IMR-90 (cell line): ENCODE measurements at regions not wholly inside any gene's neighbourhood (a gene's known extent, or its start where the extent isn't known, plus 50 kb on each side); places are given as distances from the start of the nearest gene placed in this dataset.

Experiments
- ATAC-seq: fragments of 200-7000 bp; cut with Tn5 transposase; 2 replicates; pipeline ENCODE4 v1.9.1; 2020; ENCODE audit warnings: low read depth, mild to moderate bottlenecking, moderate library complexity
- BruUV-seq: library from RNA; stranded (reverse); fragments of 400-500 nt; replicated peaks from 2 replicates; lab custom pipeline; 2021; lab: Mats Ljungman, UMichigan
- CTCF ChIA-PET: fragments of 300-600 bp; formaldehyde crosslinking; extraction: SDS; loops from one replicate; lab custom pipeline; 2021; ENCODE audit warnings: antibody characterized with exemption; lab: Yijun Ruan, JAX
- POLR2A ChIA-PET: fragments of 300-600 bp; sonication (Branson Sonifier 250); formaldehyde crosslinking; loops from one replicate; lab custom pipeline; 2022; ENCODE audit warnings: antibody characterized with exemption; ENCODE audit not compliant: unreplicated experiment; lab: Charles Lee
- DNase-seq: peaks from one replicate; pipeline ENCODE4 v3.0.0; 2013
- H2AFZ ChIP-seq: replicated peaks from 2 replicates; pipeline ENCODE3; 2013; ENCODE audit warnings: low read length, mild to moderate bottlenecking; ENCODE audit not compliant: poor library complexity
- H2AK5ac ChIP-seq: 2 replicates; pipeline ENCODE4 v1.6.1; 2013; ENCODE audit warnings: low read depth, low read length, inconsistent platforms
- H2AK9ac ChIP-seq: replicated peaks from 2 replicates; pipeline ENCODE3; 2013; ENCODE audit warnings: mild to moderate bottlenecking, low read depth, low read length, moderate library complexity; ENCODE audit not compliant: poor library complexity
- H2BK120ac ChIP-seq: 2 replicates; pipeline ENCODE4 v1.6.1; 2013; ENCODE audit warnings: low read depth, low read length, inconsistent platforms
- H2BK15ac ChIP-seq: 3 replicates; pipeline ENCODE4 v1.6.1; 2013; ENCODE audit warnings: low read depth, low read length, inconsistent platforms
- H2BK20ac ChIP-seq: 2 replicates; pipeline ENCODE4 v1.6.1; 2013; ENCODE audit warnings: low read depth, mild to moderate bottlenecking, inconsistent platforms, low read length, moderate library complexity
- H2BK5ac ChIP-seq: 2 replicates; pipeline ENCODE4 v1.6.1; 2013; ENCODE audit warnings: mild to moderate bottlenecking, low read depth, low read length, inconsistent platforms; ENCODE audit not compliant: poor library complexity, severe bottlenecking
- H3K14ac ChIP-seq: replicated peaks from 2 replicates; pipeline ENCODE4 v1.6.1; 2013; ENCODE audit warnings: low read depth, low read length, inconsistent platforms
- H3K18ac ChIP-seq: 2 replicates; pipeline ENCODE4 v1.6.1; 2013; ENCODE audit warnings: low read depth, low read length, control low read depth
- H3K23ac ChIP-seq: 2 replicates; pipeline ENCODE4 v1.6.1; 2013; ENCODE audit warnings: low read depth, low read length, inconsistent platforms
- H3K27ac ChIP-seq: 2 replicates; pipeline ENCODE4 v1.5.1; 2013; ENCODE audit warnings: mild to moderate bottlenecking, control low read depth, low read length; ENCODE audit not compliant: insufficient read depth
- H3K27me3 ChIP-seq: 2 replicates; pipeline ENCODE4 v1.6.1; 2013; ENCODE audit warnings: low read length; ENCODE audit not compliant: control insufficient read depth, insufficient read depth
- H3K36me3 ChIP-seq: 2 replicates; pipeline ENCODE4 v1.6.1; 2013; ENCODE audit warnings: low read length, mixed read lengths; ENCODE audit not compliant: control insufficient read depth, insufficient read depth
- H3K4ac ChIP-seq: 2 replicates; pipeline ENCODE4 v1.6.1; 2013; ENCODE audit warnings: low read depth, low read length, inconsistent platforms
- H3K4me1 ChIP-seq: 2 replicates; pipeline ENCODE4 v1.6.1; 2013; ENCODE audit warnings: low read length, mixed read lengths; ENCODE audit not compliant: control insufficient read depth, insufficient read depth
- H3K4me2 ChIP-seq: 2 replicates; pipeline ENCODE4 v1.6.1; 2013; ENCODE audit warnings: low read depth, mild to moderate bottlenecking, control low read depth, low read length, moderate library complexity
- H3K4me3 ChIP-seq: 2 replicates; pipeline ENCODE4 v1.5.1; 2013; ENCODE audit warnings: low read depth, mild to moderate bottlenecking, control low read depth, low read length, moderate library complexity; ENCODE audit not compliant: insufficient read depth
- H3K56ac ChIP-seq: 2 replicates; pipeline ENCODE4 v1.6.1; 2013; ENCODE audit warnings: low read length, inconsistent platforms; ENCODE audit not compliant: insufficient read depth; ENCODE audit errors: extremely low read depth
- H3K79me1 ChIP-seq, 2 experiments: 2 replicates each; pipeline ENCODE4 v1.6.1; 2013; ENCODE audit warnings: low read length in 2 of 2, inconsistent platforms in 1 of 2, low read depth in 1 of 2
- H3K9ac ChIP-seq: 2 replicates; pipeline ENCODE4 v1.6.1; 2013; ENCODE audit warnings: low read depth, low read length, control low read depth
- H3K9me1 ChIP-seq: 2 replicates; pipeline ENCODE4 v1.6.1; 2013; ENCODE audit warnings: low read length, inconsistent platforms; ENCODE audit not compliant: insufficient read depth
- H3K9me3 ChIP-seq: 2 replicates; pipeline ENCODE4 v1.6.1; 2013; ENCODE audit warnings: low read length; ENCODE audit not compliant: control insufficient read depth, insufficient read depth
- H4K20me1 ChIP-seq: 2 replicates; pipeline ENCODE4 v1.6.1; 2013; ENCODE audit warnings: low read length, inconsistent platforms; ENCODE audit not compliant: insufficient read depth
- H4K5ac ChIP-seq: 2 replicates; pipeline ENCODE4 v1.6.1; 2013; ENCODE audit warnings: mild to moderate bottlenecking, low read depth, low read length, control low read depth
- H4K8ac ChIP-seq, 2 experiments: 2 replicates each; pipeline ENCODE4 v1.6.1; 2013; ENCODE audit warnings: low read depth in 2 of 2, low read length in 2 of 2, control low read depth in 1 of 2, inconsistent platforms in 1 of 2
- H4K91ac ChIP-seq: 2 replicates; pipeline ENCODE4 v1.6.1; 2013; ENCODE audit warnings: low read depth, low read length, inconsistent platforms; ENCODE audit not compliant: insufficient read depth
- BHLHE40 ChIP-seq: fragments of 150-350 bp; IDR thresholded peaks from 2 replicates; pipeline ENCODE4 v1.6.1; 2016; ENCODE audit warnings: mild to moderate bottlenecking, low read depth, low read length
- CEBPB ChIP-seq: IDR thresholded peaks from 2 replicates; pipeline ENCODE4 v1.6.1; 2012; ENCODE audit warnings: low read depth, low read length, improper control_type of control experiment
- CHD1 ChIP-seq: IDR thresholded peaks from 2 replicates; pipeline ENCODE4 v1.6.1; 2012; ENCODE audit warnings: low read depth, low read length, improper control_type of control experiment
- CTCF ChIP-seq: conservative IDR thresholded peaks from 2 replicates; pipeline ENCODE4 v1.5.1; 2012; ENCODE audit warnings: mild to moderate bottlenecking, low read depth, low read length, improper control_type of control experiment
- FOS ChIP-seq: fragments of 150-350 bp; IDR thresholded peaks from 2 replicates; pipeline ENCODE4 v1.6.1; 2016; ENCODE audit warnings: low read depth, low read length
- MAFK ChIP-seq: IDR thresholded peaks from 2 replicates; pipeline ENCODE4 v1.6.1; 2012; ENCODE audit warnings: low read depth, low read length, improper control_type of control experiment
- MXI1 ChIP-seq: IDR thresholded peaks from 2 replicates; pipeline ENCODE4 v1.6.1; 2012; ENCODE audit warnings: low read depth, mild to moderate bottlenecking, low read length, moderate library complexity, borderline replicate concordance
- NFE2L2 ChIP-seq: fragments of 150-350 bp; IDR thresholded peaks from 2 replicates; pipeline ENCODE4 v1.6.1; 2016; ENCODE audit warnings: low read depth, mild to moderate bottlenecking, low read length
- POLR2A ChIP-seq: IDR thresholded peaks from 2 replicates; pipeline ENCODE4 v1.6.1; 2012; ENCODE audit warnings: mild to moderate bottlenecking, low read depth, low read length
- RAD21 ChIP-seq: IDR thresholded peaks from 2 replicates; pipeline ENCODE4 v1.6.1; 2012; ENCODE audit warnings: low read length, improper control_type of control experiment
- RFX5 ChIP-seq: IDR thresholded peaks from 2 replicates; pipeline ENCODE4 v1.8.0; 2012; ENCODE audit warnings: low read depth, mild to moderate bottlenecking, low read length, moderate library complexity
- SMC3 ChIP-seq: fragments of 150-350 bp; IDR thresholded peaks from 2 replicates; pipeline ENCODE4 v1.6.1; 2016; ENCODE audit warnings: low read depth, mild to moderate bottlenecking, antibody characterized with exemption, low read length, moderate library complexity
- WGBS, 2 experiments: methylation state at CpG; one replicate each; pipeline versions ENCODE4 v1.1.5 to v1.1.7; 2013; ENCODE audit warnings: missing lambda C conversion rate in 2 of 2; ENCODE audit not compliant: insufficient read length in 1 of 2; ENCODE audit errors: extremely low coverage in 2 of 2; 5-methylcytosine and 5-hydroxymethylcytosine counted together
- dilution Hi-C: fragments of 300-500 bp; cut with HindIII; formaldehyde crosslinking; loops from one replicate; pipeline ENCODE4 v1.14.3; 2018; ENCODE audit warnings: low sequenced_read_pairs; ENCODE audit not compliant: unreplicated experiment
- in situ Hi-C: fragments of 300-500 bp; cut with MboI; formaldehyde crosslinking; loops from 3 replicates; pipeline ENCODE4 v1.14.3; 2019; ENCODE audit warnings: low sequenced_read_pairs, inconsistent platforms, mixed read lengths
- intact Hi-C: fragments of 100-400 bp; cut with micrococcal nuclease; formaldehyde crosslinking; loops from 2 replicates; pipeline ENCODE4 v1.10.0; 2022
- TF ChIP-seq, protein P1 (sequence below): fragments of 150-350 bp; IDR thresholded peaks from 2 replicates; pipeline ENCODE4 v1.6.1; 2016; ENCODE audit warnings: low read depth, mild to moderate bottlenecking, low read length, moderate library complexity, borderline replicate concordance
- TF ChIP-seq, protein P2 (sequence below): fragments of 150-350 bp; IDR thresholded peaks from 2 replicates; pipeline ENCODE4 v1.6.1; 2017; ENCODE audit warnings: mild to moderate bottlenecking, antibody characterized with exemption, low read length, low read depth

DNA sequence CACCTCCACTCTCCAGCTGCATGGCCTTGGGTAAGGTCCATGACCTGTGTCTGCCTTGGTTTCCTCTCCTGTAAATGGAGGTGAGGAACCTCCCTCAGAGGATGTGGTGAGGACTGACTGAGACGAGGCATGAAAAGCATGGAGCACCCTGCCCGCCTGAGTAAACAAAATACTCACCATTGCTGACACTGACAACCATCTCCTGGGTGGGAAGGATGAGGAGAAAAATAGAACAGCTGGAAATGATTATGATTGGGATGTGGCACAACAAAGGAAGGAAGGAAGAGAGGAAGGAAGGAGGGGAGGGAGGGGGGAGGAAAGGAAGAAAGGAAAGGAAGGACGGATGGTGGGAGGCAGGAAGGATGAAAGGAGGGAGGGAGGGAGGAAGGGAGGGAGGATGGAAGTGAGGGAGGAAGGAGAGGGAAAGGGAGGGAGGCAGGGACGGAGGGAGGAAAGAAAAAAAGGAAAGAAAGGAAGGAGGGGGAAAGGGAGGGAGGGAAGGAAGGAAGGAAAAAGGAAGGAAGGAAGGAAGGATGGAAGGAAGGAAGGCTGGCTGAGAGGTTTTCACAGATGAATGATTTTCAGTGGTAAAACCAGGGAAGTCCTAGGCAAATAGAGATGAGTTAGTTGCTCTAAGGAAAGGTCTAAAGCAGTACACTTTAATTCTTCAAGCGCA is 276.5 kb upstream of the XYLT1 start:
- DNase-seq (no peak), ATAC-seq (no peak)
- CTCF ChIA-PET: no interaction called here
- Histone ChIP-seq H3K4ac (no peak overlapping the region), H3K56ac (no peak overlapping the region), H4K8ac (no peak overlapping the region), H3K4me2 (no peak overlapping the region), H3K9ac (no peak overlapping the region), H3K9me1 (no peaks in the 10 kb centered on the region), H4K91ac (no peak overlapping the region), H3K9me3 (peaks cover 3% of the 10 kb centered on the region; the same call in 1 of the 2 replicates), H3K27ac (no peak overlapping the region), H3K14ac (no peak overlapping the region), H2BK5ac (no peak overlapping the region), H4K5ac (no peak overlapping the region), H3K4me3 (no peak overlapping the region), H3K23ac (no peak overlapping the region), H2AFZ (no peak overlapping the region), H3K36me3 (no peaks in the 10 kb centered on the region), H2BK15ac (no peak overlapping the region), H2AK9ac (no peak overlapping the region), H2AK5ac (no peak overlapping the region), H3K27me3 (no peaks in the 10 kb centered on the region), H2BK120ac (no peak overlapping the region), H3K79me1 (no peaks in the 10 kb centered on the region), H3K18ac (no peak overlapping the region), H4K20me1 (no peaks in the 10 kb centered on the region), H2BK20ac (no peak overlapping the region), H3K4me1 (no peaks in the 10 kb centered on the region)
- TF ChIP-seq CTCF (no peak), MAFK (no peak), SMC3 (no peak), FOS (no peak), CEBPB (no peak), MXI1 (no peak), RFX5 (no peak), NFE2L2 (no peak), CHD1 (no peak), RAD21 (no peak), POLR2A (no peak), BHLHE40 (no peak)
- TF ChIP-seq, protein P1, sequence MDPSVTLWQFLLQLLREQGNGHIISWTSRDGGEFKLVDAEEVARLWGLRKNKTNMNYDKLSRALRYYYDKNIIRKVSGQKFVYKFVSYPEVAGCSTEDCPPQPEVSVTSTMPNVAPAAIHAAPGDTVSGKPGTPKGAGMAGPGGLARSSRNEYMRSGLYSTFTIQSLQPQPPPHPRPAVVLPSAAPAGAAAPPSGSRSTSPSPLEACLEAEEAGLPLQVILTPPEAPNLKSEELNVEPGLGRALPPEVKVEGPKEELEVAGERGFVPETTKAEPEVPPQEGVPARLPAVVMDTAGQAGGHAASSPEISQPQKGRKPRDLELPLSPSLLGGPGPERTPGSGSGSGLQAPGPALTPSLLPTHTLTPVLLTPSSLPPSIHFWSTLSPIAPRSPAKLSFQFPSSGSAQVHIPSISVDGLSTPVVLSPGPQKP: no peak
- TF ChIP-seq, protein P2, sequence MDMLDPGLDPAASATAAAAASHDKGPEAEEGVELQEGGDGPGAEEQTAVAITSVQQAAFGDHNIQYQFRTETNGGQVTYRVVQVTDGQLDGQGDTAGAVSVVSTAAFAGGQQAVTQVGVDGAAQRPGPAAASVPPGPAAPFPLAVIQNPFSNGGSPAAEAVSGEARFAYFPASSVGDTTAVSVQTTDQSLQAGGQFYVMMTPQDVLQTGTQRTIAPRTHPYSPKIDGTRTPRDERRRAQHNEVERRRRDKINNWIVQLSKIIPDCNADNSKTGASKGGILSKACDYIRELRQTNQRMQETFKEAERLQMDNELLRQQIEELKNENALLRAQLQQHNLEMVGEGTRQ: no peak
- dilution Hi-C loops (no loop called here), intact Hi-C loops (no loop called here), in situ Hi-C loops (no loop called here)
- BruUV-seq: no TSS peak
- POLR2A ChIA-PET: no interaction called here
- 25% methylated on average over 2 of the region's 5 CpGs; no CpG with 5 or more reads in 1 of the 2 experiments for WGBS, 2 experiments
